Smooth muscle cell (in vitro differentiated cells): ENCODE measurements at regions not wholly inside any gene's neighbourhood (a gene's known extent, or its start where the extent isn't known, plus 50 kb on each side); places are given as distances from the start of the nearest gene placed in this dataset.

Source experiments
- DNase-seq: peaks from one replicate; lab custom pipeline; 2025; ENCODE audit not compliant: unreplicated experiment; lab: John Stamatoyannopoulos, UW
- H2AFZ ChIP-seq: fragments of 200-600 bp; sonication (generic); 2 replicates; pipeline ENCODE4 v1.6.0; 2016; ENCODE audit warnings: antibody characterized with exemption, low read depth, mild to moderate bottlenecking
- H3F3A ChIP-seq: fragments of 200-600 bp; sonication (generic); 2 replicates; pipeline ENCODE4 v1.6.0; 2017; ENCODE audit warnings: antibody characterized with exemption, low read depth
- H3K27ac ChIP-seq: fragments of 200-600 bp; sonication (generic); 2 replicates; pipeline ENCODE4 v1.5.1; 2016; ENCODE audit warnings: low read depth, mild to moderate bottlenecking
- H3K27me3 ChIP-seq: fragments of 200-600 bp; sonication (generic); 2 replicates; pipeline ENCODE4 v1.6.1; 2016; ENCODE audit warnings: low read depth, mild to moderate bottlenecking
- H3K36me3 ChIP-seq: fragments of 200-600 bp; sonication (generic); 2 replicates; pipeline ENCODE4 v1.5.1; 2016; ENCODE audit warnings: low read depth
- H3K4me1 ChIP-seq: fragments of 200-600 bp; sonication (generic); 2 replicates; pipeline ENCODE4 v1.5.1; 2016; ENCODE audit warnings: low read depth
- H3K4me2 ChIP-seq: fragments of 200-600 bp; sonication (generic); 2 replicates; pipeline ENCODE4 v1.6.0; 2016; ENCODE audit warnings: mild to moderate bottlenecking
- H3K4me3 ChIP-seq: fragments of 200-600 bp; sonication (generic); 2 replicates; pipeline ENCODE4 v1.5.1; 2016; ENCODE audit warnings: mild to moderate bottlenecking
- H3K79me2 ChIP-seq: fragments of 200-600 bp; sonication (generic); 2 replicates; pipeline ENCODE4 v1.6.0; 2016; ENCODE audit warnings: low read depth, mild to moderate bottlenecking
- H3K9ac ChIP-seq: fragments of 200-600 bp; sonication (generic); 2 replicates; pipeline ENCODE4 v1.6.0; 2016; ENCODE audit warnings: low read depth
- H3K9me3 ChIP-seq: fragments of 200-600 bp; sonication (generic); replicated peaks from 2 replicates; pipeline ENCODE4 v1.5.1; 2016; ENCODE audit warnings: low read depth
- H4K20me1 ChIP-seq: fragments of 200-600 bp; sonication (generic); 2 replicates; pipeline ENCODE4 v1.6.0; 2016; ENCODE audit warnings: low read depth
- WGBS: methylation state at CpG from one replicate; pipeline ENCODE4 v1.1.7; 2016; ENCODE audit warnings: low lambda C conversion rate; 5-methylcytosine and 5-hydroxymethylcytosine counted together
- TF ChIP-seq, protein P1 (sequence below): fragments of 200-600 bp; sonication (generic); IDR thresholded peaks from 2 replicates; pipeline ENCODE4 v1.5.1; 2017; ENCODE audit warnings: borderline replicate concordance, mild to moderate bottlenecking, antibody characterized with exemption; ENCODE audit not compliant: insufficient read depth, poor library complexity, severe bottlenecking

DNA sequence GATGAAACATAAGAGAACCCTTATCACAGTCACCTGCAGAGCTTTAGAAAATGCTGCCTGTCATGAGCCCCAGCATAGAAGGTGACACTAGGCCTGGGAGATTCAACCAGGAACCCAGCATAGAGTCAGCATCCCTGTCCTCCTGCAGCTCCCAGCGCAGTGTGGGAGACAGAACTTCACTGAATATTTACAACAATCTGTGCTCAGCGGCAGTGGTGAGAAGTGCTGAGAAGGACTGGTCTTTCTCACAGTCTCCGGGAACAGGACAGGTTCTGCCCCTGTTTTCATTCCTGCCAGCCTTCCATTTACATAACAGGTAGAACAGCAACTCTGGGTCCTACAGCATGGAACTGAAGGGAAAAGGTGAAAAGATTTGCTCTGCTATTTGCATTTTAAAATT, 83.5 kb upstream of the GADD45A start:
- Histone ChIP-seq H2AFZ (no peak overlapping the region), H3F3A (no peaks in the 10 kb centered on the region), H3K4me1 (no peaks in the 10 kb centered on the region), H3K36me3 (no peaks in the 10 kb centered on the region), H3K9me3 (no peaks in the 10 kb centered on the region), H3K27me3 (no peaks in the 10 kb centered on the region), H3K79me2 (no peaks in the 10 kb centered on the region), H3K9ac (no peak overlapping the region), H3K27ac (no peak overlapping the region), H3K4me2 (no peak overlapping the region), H4K20me1 (no peaks in the 10 kb centered on the region), H3K4me3 (no peak overlapping the region)
- no peak for DNase-seq
- 57% methylated on average over 3 of the region's 3 CpGs for WGBS
- TF ChIP-seq, protein P1, sequence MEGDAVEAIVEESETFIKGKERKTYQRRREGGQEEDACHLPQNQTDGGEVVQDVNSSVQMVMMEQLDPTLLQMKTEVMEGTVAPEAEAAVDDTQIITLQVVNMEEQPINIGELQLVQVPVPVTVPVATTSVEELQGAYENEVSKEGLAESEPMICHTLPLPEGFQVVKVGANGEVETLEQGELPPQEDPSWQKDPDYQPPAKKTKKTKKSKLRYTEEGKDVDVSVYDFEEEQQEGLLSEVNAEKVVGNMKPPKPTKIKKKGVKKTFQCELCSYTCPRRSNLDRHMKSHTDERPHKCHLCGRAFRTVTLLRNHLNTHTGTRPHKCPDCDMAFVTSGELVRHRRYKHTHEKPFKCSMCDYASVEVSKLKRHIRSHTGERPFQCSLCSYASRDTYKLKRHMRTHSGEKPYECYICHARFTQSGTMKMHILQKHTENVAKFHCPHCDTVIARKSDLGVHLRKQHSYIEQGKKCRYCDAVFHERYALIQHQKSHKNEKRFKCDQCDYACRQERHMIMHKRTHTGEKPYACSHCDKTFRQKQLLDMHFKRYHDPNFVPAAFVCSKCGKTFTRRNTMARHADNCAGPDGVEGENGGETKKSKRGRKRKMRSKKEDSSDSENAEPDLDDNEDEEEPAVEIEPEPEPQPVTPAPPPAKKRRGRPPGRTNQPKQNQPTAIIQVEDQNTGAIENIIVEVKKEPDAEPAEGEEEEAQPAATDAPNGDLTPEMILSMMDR, result no peak

DNA sequence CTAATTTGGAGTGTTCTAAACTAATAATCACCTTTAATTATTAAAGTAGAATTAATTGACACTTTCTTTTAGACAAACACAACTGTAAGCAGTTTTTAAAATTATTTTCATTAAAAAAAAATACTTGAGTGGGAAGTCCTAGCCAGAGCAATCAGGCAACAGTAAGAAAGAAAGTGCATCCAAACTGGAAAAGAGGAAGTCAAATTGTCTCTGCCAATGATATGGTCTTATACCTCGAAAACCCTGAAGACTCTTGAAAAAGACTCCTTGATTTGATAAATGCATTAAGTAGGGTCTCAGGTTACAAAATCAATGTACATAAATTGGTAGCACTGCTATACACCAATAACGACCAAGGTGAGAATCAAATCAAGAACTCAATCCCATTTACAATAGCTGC, 83.0 kb upstream of the GADD45A start:
- Histone ChIP-seq H3K4me3 (no peak overlapping the region), H3K4me1 (no peaks in the 10 kb centered on the region), H3K27me3 (no peaks in the 10 kb centered on the region), H3K27ac (no peak overlapping the region), H3K9ac (no peak overlapping the region), H3K79me2 (no peaks in the 10 kb centered on the region), H3K36me3 (no peaks in the 10 kb centered on the region), H3K4me2 (no peak overlapping the region), H4K20me1 (no peaks in the 10 kb centered on the region), H2AFZ (no peak overlapping the region), H3K9me3 (no peaks in the 10 kb centered on the region), H3F3A (no peaks in the 10 kb centered on the region)
- TF ChIP-seq, protein P1, result no peak
- WGBS, result 86% methylated on average over 2 of the region's 2 CpGs
- no peak for DNase-seq

DNA sequence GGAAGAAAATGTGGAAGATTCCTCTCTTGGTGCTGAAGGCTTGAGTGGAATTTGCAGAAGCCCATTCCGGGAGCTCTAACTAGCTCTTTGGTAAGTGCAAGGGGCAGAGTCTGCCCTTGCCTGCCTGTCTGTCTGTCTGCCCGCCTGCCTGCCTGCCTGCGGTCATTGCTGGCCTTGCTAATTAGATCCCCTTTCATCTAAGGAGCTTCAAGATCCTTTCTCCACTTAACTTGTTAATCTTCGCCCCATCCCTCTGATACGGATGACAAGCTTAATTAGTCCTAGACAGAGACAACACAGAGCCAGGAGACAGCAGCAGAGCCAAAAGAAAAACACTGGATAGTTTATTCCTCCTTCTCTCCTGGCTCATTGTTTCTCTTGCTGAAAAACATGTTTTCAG, 80.2 kb upstream of the GADD45A start:
- H4K20me1 ChIP-seq, result no peaks in the 10 kb centered on the region
- TF ChIP-seq, protein P1, result no peak
- DNase-seq, result no peak
- no peaks in the 10 kb centered on the region for H3K27me3 ChIP-seq
- H3K4me3 ChIP-seq, result no peak overlapping the region
- H3K79me2 ChIP-seq, result no peaks in the 10 kb centered on the region
- peak overlapping the region; percentile 44 for H2AFZ ChIP-seq
- no peaks in the 10 kb centered on the region for H3K36me3 ChIP-seq
- H3K4me2 ChIP-seq, result peak overlapping the region; percentile 37
- H3K4me1 ChIP-seq, result no peaks in the 10 kb centered on the region
- no peaks in the 10 kb centered on the region for H3K9me3 ChIP-seq
- H3K9ac ChIP-seq, result no peak overlapping the region
- no peak overlapping the region for H3K27ac ChIP-seq
- no peaks in the 10 kb centered on the region for H3F3A ChIP-seq
- WGBS, result 12% methylated on average over 5 of the region's 5 CpGs

DNA sequence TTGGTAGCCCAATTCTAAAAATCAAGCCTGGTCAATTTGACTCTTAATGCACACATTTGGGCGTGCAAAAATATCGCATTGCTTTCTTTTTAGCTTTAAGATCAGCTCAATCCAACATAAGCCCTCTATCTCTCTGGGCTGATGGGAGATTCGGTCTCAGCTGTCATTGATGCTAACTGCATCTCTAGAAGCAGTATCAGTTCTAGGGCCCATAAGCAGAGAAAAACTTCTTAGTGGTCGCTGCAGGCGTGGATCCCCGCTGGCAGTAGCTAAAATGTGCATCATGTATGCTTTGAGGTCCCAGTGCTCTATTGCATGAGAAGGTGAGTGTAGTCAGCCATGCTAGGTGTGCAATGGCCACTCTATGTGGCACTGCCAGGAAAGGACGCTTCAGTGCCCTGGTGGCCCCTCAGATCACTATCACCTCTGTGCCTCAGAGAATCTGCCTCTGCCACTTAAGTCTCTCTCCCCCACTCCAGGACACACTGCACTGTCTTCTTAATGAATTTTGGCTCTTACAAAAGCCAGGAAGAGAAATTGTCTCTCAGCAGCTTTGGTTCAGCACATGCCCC, 79.7 kb upstream of the GADD45A start:
- no peaks in the 10 kb centered on the region for H3K9me3 ChIP-seq
- H4K20me1 ChIP-seq, result no peaks in the 10 kb centered on the region
- H3K9ac ChIP-seq, result no peak overlapping the region
- DNase-seq, result no peak
- no peak overlapping the region for H3K4me3 ChIP-seq
- peak overlapping the region; percentile 37 for H3K4me2 ChIP-seq
- no peak overlapping the region for H3K27ac ChIP-seq
- no peaks in the 10 kb centered on the region for H3K36me3 ChIP-seq
- H3F3A ChIP-seq, result no peaks in the 10 kb centered on the region
- 68% methylated on average over 7 of the region's 7 CpGs for WGBS
- H2AFZ ChIP-seq, result peak overlapping the region; percentile 44
- no peaks in the 10 kb centered on the region for H3K79me2 ChIP-seq
- no peaks in the 10 kb centered on the region for H3K27me3 ChIP-seq
- no peaks in the 10 kb centered on the region for H3K4me1 ChIP-seq
- TF ChIP-seq, protein P1, result no peak
